DMS 273 (cell line): ENCODE measurements at regions not wholly inside any gene's neighbourhood (a gene's known extent, or its start where the extent isn't known, plus 50 kb on each side); places are given as distances from the start of the nearest gene placed in this dataset.

Experiments used
- DNase-seq: peaks from one replicate; lab custom pipeline; 2025; ENCODE audit not compliant: unreplicated experiment; lab: John Stamatoyannopoulos, UW

DNA sequence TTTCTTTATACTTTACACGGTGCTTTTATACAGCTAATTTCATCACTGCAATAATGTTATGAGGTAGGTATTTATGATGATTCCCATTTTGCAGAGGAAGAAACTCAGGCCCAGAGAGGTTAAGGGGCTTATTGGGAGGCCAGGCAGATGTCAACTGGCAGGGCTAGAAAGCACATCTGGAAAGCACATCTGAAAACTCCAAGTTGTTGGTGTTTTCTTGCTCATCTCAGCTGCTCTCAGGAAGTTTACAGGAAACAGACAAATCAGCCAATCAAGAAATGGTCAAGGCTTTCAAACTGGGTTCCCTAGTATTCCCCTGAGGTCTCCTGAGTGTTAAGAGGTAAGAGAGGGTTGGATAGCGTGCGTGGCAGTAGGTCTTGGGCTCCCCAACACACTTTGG, 124.1 kb upstream of the MED13L start:
- DNase-seq: no peak

- no peak for DNase-seq
These were observed 124.9 kb upstream of the MED13L start for GRCh38 chr12:116402163-116402939.

DNA sequence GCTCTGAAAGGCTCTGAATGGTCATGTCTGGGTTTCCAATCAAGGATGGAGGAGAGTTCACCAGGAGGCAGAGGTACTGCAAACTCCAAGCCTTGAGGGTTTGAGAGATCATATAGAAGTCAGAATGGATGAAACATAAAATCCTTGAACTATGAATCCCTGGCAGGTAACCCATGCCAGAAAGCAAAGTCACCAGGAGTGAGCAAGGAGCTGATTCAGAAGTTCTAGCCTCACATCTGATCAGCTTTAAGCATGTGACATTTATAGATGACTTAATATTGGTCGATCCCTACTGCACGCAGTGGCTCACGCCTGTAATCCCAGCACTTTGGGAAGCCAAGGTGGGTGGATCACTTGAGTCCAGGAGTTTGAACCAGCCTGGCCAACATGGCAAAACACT, 126.1 kb upstream of the MED13L start:
- no peak for DNase-seq

GRCh38 chr12:116404247-116404646, 126.8 kb upstream of the MED13L start:
- DNase-seq: no peak

DNA sequence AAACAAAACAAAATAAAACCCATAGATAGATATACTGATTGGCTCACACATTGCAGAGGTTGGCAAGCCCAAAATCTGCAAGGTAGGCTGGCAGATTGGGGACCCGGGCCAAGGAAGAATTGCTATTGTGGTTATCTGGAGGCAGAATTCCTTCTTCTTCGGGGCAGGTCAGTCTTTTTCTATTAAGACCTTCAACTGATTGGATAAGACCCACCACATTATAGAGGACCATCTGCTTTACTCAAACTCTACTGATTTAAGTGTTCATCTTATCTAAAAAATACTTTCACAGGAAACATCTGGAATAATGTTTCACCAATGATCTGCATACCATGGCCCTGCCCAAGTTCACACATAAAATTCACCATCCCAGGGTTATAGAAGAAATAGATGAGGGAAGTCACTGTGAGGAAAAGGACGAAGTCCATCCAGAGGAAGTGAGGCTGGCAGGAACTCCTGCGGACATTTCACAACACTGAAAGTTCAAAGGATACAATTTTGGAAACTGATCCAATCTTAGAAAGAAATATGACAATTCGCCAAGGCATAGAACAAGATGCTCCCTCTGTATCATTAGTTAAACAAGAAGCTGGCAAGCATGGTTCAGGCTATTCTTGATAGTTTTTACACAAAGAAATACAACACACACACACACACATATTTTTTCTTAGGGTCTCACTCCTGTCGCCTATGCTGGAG, 127.6 kb upstream of the MED13L start:
- no peak for DNase-seq

GRCh38 chr12:116406529-116406928, 129.0 kb upstream of the MED13L start:
- no peak for DNase-seq

DNA sequence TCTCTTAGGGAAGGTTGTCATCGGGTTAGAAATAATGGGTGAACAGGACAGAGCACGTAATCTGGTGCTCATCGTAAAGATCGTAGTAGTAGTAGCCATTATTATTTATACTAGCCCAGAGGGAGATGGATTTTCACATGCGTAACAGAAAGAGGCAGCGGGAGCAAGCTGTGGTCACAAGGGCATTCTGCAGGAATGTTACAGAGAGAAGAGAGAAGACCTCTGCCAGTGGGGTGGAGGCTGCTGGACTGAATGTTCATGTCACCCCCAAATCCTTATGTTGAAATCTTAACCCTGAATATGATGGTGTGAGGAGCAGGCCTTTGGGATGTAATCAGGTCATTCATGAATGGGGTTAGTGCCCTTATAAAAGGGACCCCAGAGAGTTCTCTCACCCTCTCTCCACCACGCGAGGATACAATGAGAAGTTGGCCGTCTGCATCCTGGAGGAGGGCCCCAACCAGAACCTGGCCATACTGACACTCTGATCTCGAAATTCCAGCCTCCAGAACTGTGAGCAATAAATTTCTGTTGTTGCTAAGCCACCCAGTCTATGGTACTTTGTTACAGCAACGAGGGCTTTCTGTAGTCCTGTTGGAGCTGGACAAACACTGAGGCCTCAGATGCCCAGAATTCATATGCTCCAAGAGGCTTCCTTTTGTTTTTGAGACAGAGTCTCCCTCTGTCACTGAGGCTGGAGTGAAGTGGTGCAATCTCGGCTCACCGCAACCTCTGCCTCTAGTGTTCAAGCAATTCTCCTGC, 131.2 kb upstream of the MED13L start:
- DNase-seq: no peak

DNA sequence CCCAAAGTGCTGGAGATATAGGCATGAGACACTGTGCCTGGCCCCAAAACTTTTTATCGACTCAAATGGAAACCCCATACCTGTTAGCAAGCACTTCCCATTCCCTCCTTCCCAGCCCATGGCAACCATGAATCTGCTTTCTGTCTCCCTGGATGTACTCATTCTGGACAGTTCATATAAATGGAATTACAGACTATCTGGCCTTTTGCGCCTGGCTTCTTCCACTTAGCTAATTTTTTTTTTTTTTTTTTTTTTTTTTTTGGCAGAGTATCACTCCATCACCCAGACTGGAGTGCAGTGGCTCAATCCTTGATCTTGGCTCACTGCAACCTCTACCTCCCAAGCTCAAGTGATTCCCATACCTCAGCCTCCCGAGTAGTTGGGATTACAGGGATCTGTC, 134.5 kb upstream of the MED13L start:
- no peak for DNase-seq

- no peak for DNase-seq
These were observed 137.4 kb upstream of the MED13L start for GRCh38 chr12:116414891-116415290.

DNA sequence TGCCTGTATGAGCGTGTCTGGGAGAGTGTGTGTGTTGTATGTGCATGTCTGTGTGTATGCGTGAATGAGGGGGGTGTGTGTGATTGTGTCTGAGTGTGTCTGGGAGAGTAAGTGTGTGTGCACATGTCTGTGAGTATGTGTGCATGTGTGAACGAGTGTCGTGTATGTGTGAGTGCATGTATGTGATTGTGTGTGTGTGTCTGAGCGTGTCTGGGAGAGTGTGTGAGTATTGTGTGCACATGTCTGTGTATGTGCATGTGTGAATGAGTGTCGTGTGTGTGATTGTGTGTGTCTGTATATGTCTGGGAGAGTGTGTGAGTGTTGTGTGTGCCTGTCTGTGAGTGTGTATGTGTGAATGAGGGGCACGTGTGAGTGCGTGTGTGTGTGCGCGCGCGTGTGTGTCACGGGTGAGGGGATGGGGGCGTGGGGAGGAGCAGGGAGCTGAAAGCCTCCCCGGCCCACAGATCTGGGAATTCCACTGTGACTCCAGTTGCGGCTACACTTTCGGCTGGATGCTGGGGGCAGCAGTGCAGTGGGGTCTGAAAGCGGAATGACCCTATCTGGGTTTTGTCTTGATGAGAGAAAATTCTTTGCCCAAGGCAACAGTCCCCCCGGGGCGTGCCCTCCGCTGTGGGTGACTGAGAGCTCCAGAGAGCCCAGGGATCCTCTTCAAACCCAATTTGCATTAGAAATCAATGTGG, 138.1 kb upstream of the MED13L start:
- no peak for DNase-seq

GRCh38 chr12:116416166-116416565, 138.7 kb upstream of the MED13L start:
- DNase-seq: no peak

DNA sequence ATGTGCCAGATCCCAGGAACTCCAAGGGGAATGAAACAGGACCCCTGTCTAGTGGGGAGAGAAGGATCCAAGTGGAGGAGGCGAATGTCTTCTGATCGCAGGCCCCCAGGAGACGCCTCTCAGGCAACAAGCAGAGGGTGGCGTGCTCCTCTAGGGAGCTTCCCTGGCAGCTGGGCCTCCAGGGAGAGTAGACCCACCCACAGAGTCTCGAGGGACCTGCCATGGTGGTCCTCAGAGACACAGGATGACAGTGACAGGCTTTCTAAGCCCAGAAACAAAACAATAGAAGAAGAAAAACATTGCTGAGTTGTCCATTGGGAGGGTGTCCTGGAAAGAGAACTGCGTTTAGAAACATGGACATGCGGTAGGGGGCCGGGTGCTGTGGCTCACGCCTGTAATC, 140.6 kb upstream of the MAP1LC3B2 start:
- DNase-seq: no peak

DNA sequence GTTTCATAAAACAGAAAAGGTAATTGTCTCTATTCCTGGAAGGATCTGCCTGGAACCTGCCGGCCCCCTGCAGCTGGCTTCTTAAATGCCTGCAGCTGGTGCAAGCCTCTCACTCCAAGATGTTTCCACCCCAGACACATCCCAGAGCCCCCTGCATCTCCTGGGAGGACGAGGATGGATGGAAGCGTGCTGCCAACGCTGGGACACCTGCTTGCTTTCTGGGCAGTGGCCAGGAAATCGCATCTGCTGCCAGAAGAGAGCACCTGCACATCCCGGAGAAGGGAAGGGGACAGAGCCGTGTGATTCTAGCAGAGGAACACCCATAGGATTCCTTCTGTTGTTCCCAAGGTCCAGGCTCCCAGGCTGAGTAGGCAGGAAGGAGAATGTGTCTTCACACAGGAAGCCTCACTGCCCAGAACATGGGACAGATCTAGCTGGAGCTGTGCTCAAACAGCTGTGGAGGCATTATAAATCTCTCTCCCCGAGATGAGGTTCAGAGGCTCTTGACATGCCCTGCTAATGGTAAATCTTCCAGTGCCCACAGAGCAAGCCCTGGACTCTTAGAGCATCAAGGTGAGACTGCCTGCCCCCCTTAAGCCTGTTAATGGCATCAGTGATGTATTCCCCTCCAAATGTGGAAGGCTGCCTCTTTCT, 138.8 kb upstream of the MAP1LC3B2 start:
- DNase-seq: peak; percentile 48

- no peak for DNase-seq
These were observed 137.2 kb upstream of the MAP1LC3B2 start for GRCh38 chr12:116421785-116422538.

DNA sequence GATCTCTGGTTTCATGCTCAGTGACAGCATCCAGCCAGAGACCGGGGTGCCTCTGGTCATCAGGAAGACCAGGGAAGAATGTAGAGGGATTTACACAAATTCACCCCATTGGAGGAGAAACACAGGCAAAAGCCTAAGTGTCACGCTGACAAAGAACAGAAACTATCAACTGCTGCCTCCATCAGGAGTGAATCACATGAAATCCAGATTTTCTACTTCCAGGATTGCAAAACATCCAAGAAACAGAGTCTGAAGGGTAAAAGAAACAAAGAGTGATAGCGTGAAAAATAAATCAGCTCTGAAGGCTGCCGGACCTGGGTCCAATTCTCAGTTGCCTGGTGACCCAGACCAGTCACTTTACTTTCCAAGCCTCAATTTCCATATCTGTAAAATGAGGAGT, 136.1 kb upstream of the MAP1LC3B2 start:
- DNase-seq: no peak

DNA sequence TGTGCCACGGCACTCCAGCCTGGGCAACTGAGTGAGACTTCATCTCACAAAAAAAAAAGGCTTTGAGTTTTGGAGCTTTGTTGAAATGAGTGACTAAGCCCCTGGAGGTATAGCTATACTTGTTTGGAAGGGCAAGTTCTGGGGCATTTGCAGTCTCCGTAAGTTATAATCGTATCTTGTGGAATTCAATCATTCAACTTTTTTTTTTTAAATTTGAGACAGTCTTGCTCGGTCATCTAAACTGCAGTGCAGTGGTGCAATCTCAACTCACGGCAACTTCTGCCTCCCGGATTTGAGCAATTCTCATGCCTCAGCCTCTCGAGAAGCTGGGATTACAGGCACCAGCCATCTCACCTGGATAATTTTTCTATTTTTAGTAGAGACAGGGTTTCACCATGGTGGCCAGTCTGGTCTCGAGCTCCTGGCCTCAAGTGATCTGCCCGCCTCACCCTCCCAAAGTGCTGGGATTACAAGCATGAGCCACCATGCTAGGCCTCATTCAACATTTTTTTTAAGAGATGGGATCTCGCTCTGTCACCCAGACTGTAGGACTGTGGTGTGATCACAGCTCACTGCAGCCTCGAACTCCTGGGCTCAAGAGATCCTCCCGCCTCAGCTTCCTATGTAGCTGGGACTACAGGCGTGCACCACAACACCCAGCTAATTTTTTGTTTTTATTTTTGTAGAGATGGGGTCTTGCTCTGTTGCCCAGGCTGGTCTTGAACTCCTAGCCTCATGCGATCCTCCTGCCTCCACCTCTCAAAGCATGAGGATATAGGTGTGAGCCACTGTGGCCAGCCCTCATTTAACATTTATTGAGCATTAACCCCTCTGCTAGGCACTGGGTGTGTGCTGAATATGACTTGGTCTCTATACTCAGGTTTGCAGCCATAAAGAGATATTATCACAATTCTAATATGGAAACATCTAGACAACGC, 133.7 kb upstream of the MAP1LC3B2 start:
- DNase-seq: no peak

DNA sequence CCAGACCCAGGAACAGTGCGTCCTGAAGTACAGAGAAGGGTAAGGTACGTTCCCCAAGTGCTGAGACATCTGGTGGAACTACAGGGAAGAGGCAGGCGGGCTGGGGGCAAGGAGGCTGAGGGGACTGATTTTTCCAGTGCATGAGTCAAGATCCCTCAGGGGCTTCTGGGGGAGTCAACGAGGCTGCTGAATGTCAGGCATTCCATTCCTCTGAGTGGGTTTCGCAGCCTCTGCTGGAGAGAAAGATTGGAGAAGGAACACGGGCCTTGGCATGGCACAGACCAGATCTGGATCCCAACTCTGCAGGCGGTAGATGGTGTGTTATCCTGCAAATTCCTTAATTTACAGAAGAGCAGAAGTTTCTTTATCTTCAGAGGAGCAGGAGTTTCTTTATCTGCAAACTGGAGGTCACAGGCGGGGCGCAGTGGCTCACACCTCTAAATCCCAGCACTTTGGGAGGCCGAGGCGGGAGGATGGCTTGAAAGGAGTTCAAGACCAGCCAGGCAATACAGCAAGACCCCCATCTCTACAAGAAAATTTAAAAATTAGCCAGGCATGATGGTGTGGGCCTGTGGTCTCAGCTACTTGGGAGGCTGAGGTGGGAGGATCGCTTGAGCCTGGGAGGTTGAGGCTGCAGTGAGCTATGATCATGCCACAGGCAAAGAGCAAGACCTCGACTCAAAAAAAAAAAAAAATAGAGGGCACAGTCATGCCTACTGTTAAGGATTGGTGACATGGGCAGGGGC, 132.6 kb upstream of the MAP1LC3B2 start:
- no peak for DNase-seq

GRCh38 chr12:116427200-116427930, 131.8 kb upstream of the MAP1LC3B2 start:
- DNase-seq: no peak
